ENCODE measurements at regions not wholly inside any gene's neighbourhood (a gene's known extent, or its start where the extent isn't known, plus 50 kb on each side); places are given as distances from the start of the nearest gene placed in this dataset.
"Not testable (repeated sequence)": the region's sequence is repeated elsewhere in the genome, so short reads cannot be mapped to it uniquely, and the experiment has no call there.

DNA sequence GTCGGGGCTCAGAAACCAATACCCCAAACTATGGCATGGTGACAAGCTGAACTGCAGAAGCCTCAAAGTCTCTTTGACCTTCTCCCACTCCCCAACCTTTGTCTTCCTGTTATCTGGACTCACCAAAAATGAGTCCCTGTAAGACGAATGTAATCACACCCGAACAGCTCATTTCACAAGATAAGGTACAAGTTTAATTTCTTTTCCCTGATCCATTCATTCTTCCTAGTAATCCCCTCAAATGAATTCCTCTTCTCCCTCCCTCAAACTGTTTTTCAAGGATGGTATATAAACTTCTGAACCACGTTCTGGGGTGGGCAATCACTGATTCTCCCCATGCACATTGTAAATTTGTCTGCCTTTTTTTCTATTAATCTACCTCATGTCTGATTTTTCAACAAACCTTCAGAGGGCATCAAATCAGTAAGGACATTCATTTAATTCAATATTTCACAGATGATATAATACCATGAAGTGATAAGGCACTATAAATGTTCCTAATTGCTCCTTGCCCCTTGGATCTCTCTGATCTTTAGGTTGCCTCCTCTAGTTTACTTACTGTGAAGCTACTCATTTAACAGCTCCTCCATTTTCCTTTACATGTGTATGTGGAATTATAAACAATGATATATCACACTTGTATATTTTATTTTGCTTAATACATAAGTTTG is 77.2 kb downstream of the OR2B2 start:
- intact Hi-C loops (cut with micrococcal nuclease), result no loop called here
- H3K4me1 ChIP-seq, result peaks cover 54% of the 10 kb centered on the region
- TF ChIP-seq CTCF (IDR thresholded peaks at IDR 0.05; ENCODE audit: borderline replicate concordance), result no peak
- no peaks in the 10 kb centered on the region for H3K9me3 ChIP-seq (replicated peaks)
- peaks cover 7% of the 10 kb centered on the region for H3K36me3 ChIP-seq
- H3K27me3 ChIP-seq (ENCODE audit: low read depth), result no peaks in the 10 kb centered on the region
- DNase-seq, result no peak
- no peak overlapping the region for H3K4me3 ChIP-seq
- H3K27ac ChIP-seq (replicated peaks), result no peak overlapping the region

DNA sequence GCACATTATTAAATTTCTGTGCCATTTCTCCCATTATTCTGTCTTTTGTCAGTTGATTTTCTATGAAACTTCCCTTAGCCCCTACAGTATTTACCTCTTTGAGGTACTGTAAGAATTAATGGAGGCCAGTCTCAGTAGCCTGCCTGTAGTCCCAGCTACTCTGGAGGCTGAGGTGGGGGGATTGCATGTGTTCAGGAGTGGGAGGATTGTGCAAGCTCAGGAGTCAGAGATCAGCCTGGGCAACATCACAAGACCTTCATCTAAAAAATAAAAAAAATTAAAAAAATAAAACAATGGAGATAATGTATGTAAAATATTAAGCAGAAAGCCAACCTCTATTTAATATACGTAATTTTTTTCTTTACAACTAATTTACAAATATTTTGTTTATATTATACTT is 77.8 kb downstream of the OR2B2 start:
- Histone ChIP-seq H3K36me3 (peaks cover 7% of the 10 kb centered on the region), H3K9me3 (replicated peaks) (no peaks in the 10 kb centered on the region), H3K4me3 (no peak overlapping the region), H3K27ac (replicated peaks) (no peak overlapping the region), H3K27me3 (ENCODE audit: low read depth) (no peaks in the 10 kb centered on the region), H3K4me1 (peaks cover 47% of the 10 kb centered on the region)
- no peak for TF ChIP-seq CTCF (IDR thresholded peaks at IDR 0.05; ENCODE audit: borderline replicate concordance)
- no peak for DNase-seq
- intact Hi-C loops (cut with micrococcal nuclease), result no loop called here

- H3K27ac ChIP-seq (replicated peaks), result peak overlapping the region; percentile 58
- H3K36me3 ChIP-seq; H3K27me3 ChIP-seq (ENCODE audit: low read depth); H3K9me3 ChIP-seq (replicated peaks); intact Hi-C loops (cut with micrococcal nuclease): not testable (repeated sequence)
- DNase-seq, result peak; percentile 64
- peaks cover 23% of the 10 kb centered on the region for H3K4me1 ChIP-seq
- H3K4me3 ChIP-seq, result peak overlapping the region; percentile 62
Measured at GRCh38 chr6:27831434-27832081, 80.6 kb downstream of the OR2B2 start.

GRCh38 chr6:27830600-27831433 is 81.4 kb downstream of the OR2B2 start:
- peak overlapping the region; percentile 58 for H3K27ac ChIP-seq (replicated peaks)
- H3K4me1 ChIP-seq, result peaks cover 16% of the 10 kb centered on the region
- peak overlapping the region; percentile 62 for H3K4me3 ChIP-seq
- H3K9me3 ChIP-seq (replicated peaks); H3K27me3 ChIP-seq (ENCODE audit: low read depth); DNase-seq; intact Hi-C loops (cut with micrococcal nuclease); H3K36me3 ChIP-seq: not testable (repeated sequence)

DNA sequence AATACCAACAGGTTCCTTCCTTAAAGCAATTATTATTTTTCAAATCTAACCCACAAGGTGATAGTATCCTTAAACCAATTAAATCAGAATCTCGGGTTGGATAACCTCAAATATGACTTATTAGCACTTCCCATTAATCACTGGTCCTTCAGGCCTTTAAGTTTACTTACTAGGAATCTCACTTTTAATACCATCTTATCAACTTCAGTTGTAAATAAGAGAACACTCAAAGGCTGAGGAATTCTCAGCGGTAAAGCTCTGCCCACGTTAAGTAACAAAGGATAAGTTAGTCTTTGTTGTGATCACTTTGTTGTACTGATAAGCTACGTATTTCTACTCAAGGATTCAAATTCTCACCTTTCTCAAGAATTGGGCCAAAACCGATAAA is 82.0 kb downstream of the OR2B2 start:
- no peaks in the 10 kb centered on the region for H3K9me3 ChIP-seq (replicated peaks)
- no peak for DNase-seq
- intact Hi-C loops (cut with micrococcal nuclease), result no loop called here

More for the DNA sequence above, 82.0 kb downstream of the OR2B2 start:
- Histone ChIP-seq H3K27me3 (ENCODE audit: low read depth) (peaks cover 6% of the 10 kb centered on the region), H3K27ac (replicated peaks) (peak overlapping the region; percentile 58), H3K36me3 (peaks cover 7% of the 10 kb centered on the region), H3K4me3 (peak overlapping the region; percentile 62), H3K4me1 (peaks cover 10% of the 10 kb centered on the region)
- TF ChIP-seq CTCF (IDR thresholded peaks at IDR 0.05; ENCODE audit: borderline replicate concordance), result no peak
